HG03469 (cell line): ENCODE measurements at regions not wholly inside any gene's neighbourhood (a gene's known extent, or its start where the extent isn't known, plus 50 kb on each side); places are given as distances from the start of the nearest gene placed in this dataset.
A peak's percentile ranks its signal among the peaks of the same experiment; 100 is the strongest.

ENCODE experiments used
- ATAC-seq: cut with Tn5 transposase; IDR thresholded peaks from one replicate; pipeline ENCODE4 v1.9.1; 2021; ENCODE audit warnings: mild to moderate bottlenecking, moderate library complexity, moderate number of reproducible peaks; ENCODE audit not compliant: unreplicated experiment

GRCh38 chr5:40390281-40391149 lies 289.2 kb upstream of the PTGER4 start:
- no peak for ATAC-seq

GRCh38 chr5:40389591-40389990 lies 290.1 kb upstream of the PTGER4 start:
- ATAC-seq = no peak

GRCh38 chr5:40386289-40386688 lies 293.4 kb upstream of the PTGER4 start:
- ATAC-seq = peak; percentile 84

GRCh38 chr5:40385544-40385943 lies 294.2 kb upstream of the PTGER4 start:
- no peak for ATAC-seq

- no peak for ATAC-seq
Measured at GRCh38 chr5:40384782-40385390, 294.8 kb upstream of the PTGER4 start.

- ATAC-seq = no peak
Measured at GRCh38 chr5:40383749-40384651, 295.7 kb upstream of the PTGER4 start.

- no peak for ATAC-seq
Measured at GRCh38 chr5:40381676-40382363, 297.9 kb upstream of the PTGER4 start.

- no peak for ATAC-seq
Measured at GRCh38 chr5:40381016-40381415, 298.7 kb upstream of the PTGER4 start.

- peak; percentile 76 for ATAC-seq
Measured at GRCh38 chr5:40378396-40379177, 301.1 kb upstream of the PTGER4 start.

GRCh38 chr5:40376566-40376965 lies 303.1 kb upstream of the PTGER4 start:
- ATAC-seq = peak; percentile 45

GRCh38 chr5:40374853-40375252 lies 304.9 kb upstream of the PTGER4 start:
- no peak for ATAC-seq

GRCh38 chr5:40368200-40368599 lies 311.5 kb upstream of the PTGER4 start:
- no peak for ATAC-seq

- no peak for ATAC-seq
Measured at GRCh38 chr5:40367255-40367654, 312.5 kb upstream of the PTGER4 start.

- ATAC-seq = peak; percentile 62
Measured at GRCh38 chr5:40365342-40366330, 314.1 kb upstream of the PTGER4 start.

GRCh38 chr5:40364441-40364840 lies 315.3 kb upstream of the PTGER4 start:
- ATAC-seq = no peak

- ATAC-seq = no peak
Measured at GRCh38 chr5:40361378-40361777, 318.3 kb upstream of the PTGER4 start.

- no peak for ATAC-seq
Measured at GRCh38 chr5:40360685-40361084, 319.0 kb upstream of the PTGER4 start.

- no peak for ATAC-seq
Measured at GRCh38 chr5:40359832-40360231, 319.9 kb upstream of the PTGER4 start.

- ATAC-seq = no peak
Measured at GRCh38 chr5:40359093-40359492, 320.6 kb upstream of the PTGER4 start.
